Activated CD4-positive, alpha-beta memory T cell treated with anti-CD3 and anti-CD28 coated beads for 36 hours (primary cell): ENCODE measurements at regions not wholly inside any gene's neighbourhood (a gene's known extent, or its start where the extent isn't known, plus 50 kb on each side); places are given as distances from the start of the nearest gene placed in this dataset.

ENCODE experiments used
- CTCF ChIA-PET: fragments of 350-600 bp; sonication (Branson Sonifier 250); formaldehyde crosslinking; loops from one replicate; lab custom pipeline; 2021; ENCODE audit warnings: antibody characterized with exemption, inconsistent platforms; lab: Charles Lee
- POLR2A ChIA-PET: fragments of 350-600 bp; sonication (Branson Sonifier 250); formaldehyde crosslinking; loops from one replicate; lab custom pipeline; 2021; ENCODE audit warnings: antibody characterized with exemption; lab: Charles Lee
- DNase-seq: peaks from one replicate; pipeline ENCODE4 v3.0.0-alpha.2; 2020
- H3K27ac Mint-ChIP-seq: one replicate; pipeline ENCODE4 v1.8.0; 2021; ENCODE audit warnings: mixed read lengths
- H3K27me3 Mint-ChIP-seq: one replicate; pipeline ENCODE4 v1.8.0; 2021; ENCODE audit warnings: mixed read lengths
- H3K36me3 Mint-ChIP-seq: one replicate; pipeline ENCODE4 v1.8.0; 2021; ENCODE audit warnings: mixed read lengths
- H3K4me1 Mint-ChIP-seq: one replicate; pipeline ENCODE4 v1.8.0; 2021; ENCODE audit warnings: low read depth, mixed read lengths
- H3K4me3 Mint-ChIP-seq: one replicate; pipeline ENCODE4 v1.8.0; 2021; ENCODE audit warnings: mild to moderate bottlenecking, mixed read lengths
- H3K9me3 Mint-ChIP-seq: one replicate; pipeline ENCODE4 v1.8.0; 2021; ENCODE audit warnings: mixed read lengths
- intact Hi-C: fragments of 100-400 bp; cut with micrococcal nuclease; formaldehyde crosslinking; loops from one replicate; pipeline ENCODE4 v1.15.1; 2023

- Mint-ChIP-seq H3K9me3 (no peaks in the 10 kb centered on the region), H3K36me3 (no peaks in the 10 kb centered on the region), H3K4me3 (no peak overlapping the region), H3K27ac (no peak overlapping the region), H3K4me1 (peaks cover 27% of the 10 kb centered on the region), H3K27me3 (peaks cover 1% of the 10 kb centered on the region)
- POLR2A ChIA-PET: no interaction called here
- CTCF ChIA-PET: interaction anchor here (1.8 kb wide), 1 partner anchor 18 kb away, joined by 5 read pairs; no protein-coding TSS in a partner anchor
- no peak for DNase-seq
- intact Hi-C loops: no loop called here
Observed at GRCh38 chr7:17027143-17027788, 145.5 kb upstream of the AGR3 start.

GRCh38 chr7:17027789-17028152 is 146.0 kb upstream of the AGR3 start:
- Mint-ChIP-seq H3K27me3 (peaks cover 1% of the 10 kb centered on the region), H3K27ac (no peak overlapping the region), H3K4me1 (peaks cover 22% of the 10 kb centered on the region), H3K36me3 (no peaks in the 10 kb centered on the region), H3K4me3 (no peak overlapping the region), H3K9me3 (no peaks in the 10 kb centered on the region)
- POLR2A ChIA-PET: no interaction called here
- intact Hi-C loops: no loop called here
- CTCF ChIA-PET: interaction anchor here (0.6 to 1.8 kb wide), 2 partner anchors 19 to 47 kb away, joined by 5 to 7 read pairs; no protein-coding TSS in a partner anchor
- no peak for DNase-seq

GRCh38 chr7:17029150-17029549 is 147.4 kb upstream of the AGR3 start:
- no peak overlapping the region for H3K4me3 Mint-ChIP-seq
- peaks cover 1% of the 10 kb centered on the region for H3K27me3 Mint-ChIP-seq
- no peaks in the 10 kb centered on the region for H3K9me3 Mint-ChIP-seq
- intact Hi-C loops: no loop called here
- H3K27ac Mint-ChIP-seq: no peak overlapping the region
- ChIA-PET CTCF (interaction anchor here (1.8 kb wide), 1 partner anchor 20 kb away, joined by 5 read pairs; no protein-coding TSS in a partner anchor), POLR2A (interaction anchor here (0.7 kb wide), 1 partner anchor 10 kb away, joined by 4 read pairs; no protein-coding TSS in a partner anchor)
- no peaks in the 10 kb centered on the region for H3K36me3 Mint-ChIP-seq
- DNase-seq: no peak
- H3K4me1 Mint-ChIP-seq: peaks cover 14% of the 10 kb centered on the region

- H3K27me3 Mint-ChIP-seq: no peaks in the 10 kb centered on the region
- no peak overlapping the region for H3K27ac Mint-ChIP-seq
- peaks cover 14% of the 10 kb centered on the region for H3K4me1 Mint-ChIP-seq
- H3K9me3 Mint-ChIP-seq: no peaks in the 10 kb centered on the region
- intact Hi-C loops: no loop called here
- no peak overlapping the region for H3K4me3 Mint-ChIP-seq
- no peaks in the 10 kb centered on the region for H3K36me3 Mint-ChIP-seq
- no peak for DNase-seq
- POLR2A ChIA-PET: no interaction called here
- CTCF ChIA-PET: no interaction called here
Observed at GRCh38 chr7:17030559-17030958, 148.8 kb upstream of the AGR3 start.

- Mint-ChIP-seq H3K27ac (no peak overlapping the region), H3K36me3 (no peaks in the 10 kb centered on the region), H3K4me3 (no peak overlapping the region), H3K27me3 (no peaks in the 10 kb centered on the region), H3K4me1 (peaks cover 14% of the 10 kb centered on the region), H3K9me3 (no peaks in the 10 kb centered on the region)
- POLR2A ChIA-PET: no interaction called here
- intact Hi-C loops: no loop called here
- DNase-seq: no peak
- CTCF ChIA-PET: no interaction called here
Observed at GRCh38 chr7:17031906-17032551, 150.2 kb upstream of the AGR3 start.

GRCh38 chr7:17033245-17033644 is 151.5 kb upstream of the AGR3 start:
- peaks cover 14% of the 10 kb centered on the region for H3K4me1 Mint-ChIP-seq
- no peaks in the 10 kb centered on the region for H3K36me3 Mint-ChIP-seq
- CTCF ChIA-PET: interaction anchor here (1.5 kb wide), 1 partner anchor 13 kb away, joined by 4 read pairs; no protein-coding TSS in a partner anchor
- no peak for DNase-seq
- no peaks in the 10 kb centered on the region for H3K9me3 Mint-ChIP-seq
- intact Hi-C loops: no loop called here
- no peak overlapping the region for H3K4me3 Mint-ChIP-seq
- H3K27ac Mint-ChIP-seq: no peak overlapping the region
- peaks cover 1% of the 10 kb centered on the region for H3K27me3 Mint-ChIP-seq
- POLR2A ChIA-PET: no interaction called here

- CTCF ChIA-PET: interaction anchor here (0.6 kb wide), 1 partner anchor 28 kb away, joined by 3 read pairs; no protein-coding TSS in a partner anchor
- POLR2A ChIA-PET: no interaction called here
- no peaks in the 10 kb centered on the region for H3K36me3 Mint-ChIP-seq
Observed at GRCh38 chr7:17036584-17036983, 154.8 kb upstream of the AGR3 start.

GRCh38 chr7:17037356-17037755 is 155.6 kb upstream of the AGR3 start:
- Mint-ChIP-seq H3K9me3 (no peaks in the 10 kb centered on the region), H3K4me3 (no peak overlapping the region), H3K27me3 (peaks cover 1% of the 10 kb centered on the region), H3K27ac (no peak overlapping the region), H3K4me1 (peaks cover 11% of the 10 kb centered on the region), H3K36me3 (no peaks in the 10 kb centered on the region)
- CTCF ChIA-PET: no interaction called here
- POLR2A ChIA-PET: no interaction called here
- intact Hi-C loops: no loop called here
- DNase-seq: no peak

More at GRCh38 chr7:17036584-17036983, 154.8 kb upstream of the AGR3 start:
- Mint-ChIP-seq H3K4me3 (no peak overlapping the region), H3K9me3 (no peaks in the 10 kb centered on the region), H3K4me1 (peaks cover 11% of the 10 kb centered on the region), H3K27ac (no peak overlapping the region), H3K27me3 (peaks cover 1% of the 10 kb centered on the region)
- intact Hi-C loops: no loop called here
- no peak for DNase-seq

GRCh38 chr7:17038160-17038782 is 156.5 kb upstream of the AGR3 start:
- no peaks in the 10 kb centered on the region for H3K9me3 Mint-ChIP-seq
- H3K36me3 Mint-ChIP-seq: no peaks in the 10 kb centered on the region
- intact Hi-C loops: no loop called here
- H3K27me3 Mint-ChIP-seq: peaks cover 1% of the 10 kb centered on the region
- ChIA-PET CTCF (interaction anchor here (1.0 to 1.3 kb wide), 2 partner anchors 55 to 265 kb away, joined by 3 read pairs; no protein-coding TSS in a partner anchor), POLR2A (no interaction called here)
- no peak overlapping the region for H3K27ac Mint-ChIP-seq
- DNase-seq: no peak
- H3K4me3 Mint-ChIP-seq: no peak overlapping the region
- H3K4me1 Mint-ChIP-seq: peaks cover 17% of the 10 kb centered on the region

GRCh38 chr7:17038783-17039170 is 157.0 kb upstream of the AGR3 start:
- intact Hi-C loops: no loop called here
- Mint-ChIP-seq H3K27me3 (peaks cover 1% of the 10 kb centered on the region), H3K4me3 (no peak overlapping the region), H3K36me3 (no peaks in the 10 kb centered on the region), H3K4me1 (peaks cover 20% of the 10 kb centered on the region), H3K27ac (no peak overlapping the region), H3K9me3 (no peaks in the 10 kb centered on the region)
- no peak for DNase-seq
- CTCF ChIA-PET: interaction anchor here (1.0 to 1.3 kb wide), 2 partner anchors 56 to 264 kb away, joined by 3 read pairs; no protein-coding TSS in a partner anchor
- POLR2A ChIA-PET: no interaction called here

GRCh38 chr7:17039372-17039771 is 157.6 kb upstream of the AGR3 start:
- no peaks in the 10 kb centered on the region for H3K36me3 Mint-ChIP-seq

GRCh38 chr7:17040716-17041115 is 158.9 kb upstream of the AGR3 start:
- peaks cover 26% of the 10 kb centered on the region for H3K4me1 Mint-ChIP-seq
- no peaks in the 10 kb centered on the region for H3K9me3 Mint-ChIP-seq
- CTCF ChIA-PET: no interaction called here

More at GRCh38 chr7:17039372-17039771, 157.6 kb upstream of the AGR3 start:
- Mint-ChIP-seq H3K4me1 (peaks cover 22% of the 10 kb centered on the region), H3K27me3 (peaks cover 1% of the 10 kb centered on the region), H3K27ac (no peak overlapping the region), H3K4me3 (no peak overlapping the region), H3K9me3 (no peaks in the 10 kb centered on the region)
- ChIA-PET POLR2A (no interaction called here), CTCF (interaction anchor here (1.0 to 1.3 kb wide), 2 partner anchors 57 to 264 kb away, joined by 3 read pairs; no protein-coding TSS in a partner anchor)
- intact Hi-C loops: no loop called here
- DNase-seq: no peak

More at GRCh38 chr7:17040716-17041115, 158.9 kb upstream of the AGR3 start:
- POLR2A ChIA-PET: no interaction called here
- no peak for DNase-seq
- intact Hi-C loops: loop anchor here (1.0 to 5.0 kb wide), 3 partner anchors 17 to 262 kb away; no protein-coding TSS in a partner anchor
- peaks cover 1% of the 10 kb centered on the region for H3K27me3 Mint-ChIP-seq
- no peak overlapping the region for H3K27ac Mint-ChIP-seq
- no peaks in the 10 kb centered on the region for H3K36me3 Mint-ChIP-seq
- H3K4me3 Mint-ChIP-seq: no peak overlapping the region
